ENCODE measurements at regions not wholly inside any gene's neighbourhood (a gene's known extent, or its start where the extent isn't known, plus 50 kb on each side); places are given as distances from the start of the nearest gene placed in this dataset.

GRCh38 chr17:77410470-77410869 lies 269.7 kb downstream of the SEC14L1 start (continued):
- no peak for TF ChIP-seq PRDM15 (CRISPR knock-in tag; IDR thresholded peaks at IDR 0.05)
- TF ChIP-seq ZSCAN18 (CRISPR knock-in tag; IDR thresholded peaks at IDR 0.05): no peak
- no peak for TF ChIP-seq CDX4 (CRISPR knock-in tag; IDR thresholded peaks at IDR 0.05; ENCODE audit: borderline replicate concordance)
- TF ChIP-seq E2F4 (CRISPR knock-in tag; IDR thresholded peaks at IDR 0.05; ENCODE audit: borderline replicate concordance, low read depth): no peak
- no peak for TF ChIP-seq ERG (CRISPR knock-in tag; IDR thresholded peaks at IDR 0.05)
- no peak for TF ChIP-seq ZMAT4 (CRISPR knock-in tag; IDR thresholded peaks at IDR 0.05)

- 0 out of 2 replicates have a peak, but pooled peaks cover 2% of the 10 kb centered on the region for H3K36me3 Mint-ChIP-seq
- CTCF ChIA-PET: interaction anchor here (0.6 to 2.7 kb wide), 5 partner anchors 13 to 219 kb away, joined by 3 to 13 read pairs (median 6); no protein-coding TSS in a partner anchor
- DNase-seq (ENCODE audit: low spot score) (no peak), ATAC-seq (no peak)
- POLR2A ChIA-PET: no interaction called here
- TF ChIP-seq TCF7 (CRISPR knock-in tag; IDR thresholded peaks at IDR 0.05; ENCODE audit: low read depth) (no peak), ESRRA (CRISPR knock-in tag; IDR thresholded peaks at IDR 0.05; ENCODE audit: borderline replicate concordance) (no peak), ZNF396 (CRISPR knock-in tag; IDR thresholded peaks at IDR 0.05; ENCODE audit: borderline replicate concordance) (no peak), OVOL2 (CRISPR knock-in tag; IDR thresholded peaks at IDR 0.05; ENCODE audit: borderline replicate concordance) (no peak), JUN (CRISPR knock-in tag; IDR thresholded peaks at IDR 0.05) (no peak), ZNF121 (CRISPR knock-in tag; IDR thresholded peaks at IDR 0.05) (no peak)
- no peaks in the 10 kb centered on the region for H3K27me3 Mint-ChIP-seq (ENCODE audit: low read depth)
- H3K9me3 Mint-ChIP-seq: no peaks in the 10 kb centered on the region
- H3K27ac Mint-ChIP-seq: no peak overlapping the region; the same call in 1 of the 2 replicates
- H3K4me1 Mint-ChIP-seq: peaks cover 29% of the 10 kb centered on the region
- no peak overlapping the region for H3K4me3 Mint-ChIP-seq
Observed at GRCh38 chr17:77414811-77415400, 274.1 kb downstream of the SEC14L1 start.

GRCh38 chr17:77416105-77416713 lies 275.4 kb downstream of the SEC14L1 start:
- ChIA-PET CTCF (interaction anchor here (0.7 to 2.7 kb wide), 4 partner anchors 13 to 85 kb away, joined by 4 to 13 read pairs (median 6); no protein-coding TSS in a partner anchor), POLR2A (interaction anchor here (0.5 kb wide), 1 partner anchor 164 kb away, joined by 4 read pairs; no protein-coding TSS in a partner anchor)
- peaks cover 42% of the 10 kb centered on the region for H3K4me1 Mint-ChIP-seq
- H3K27me3 Mint-ChIP-seq (ENCODE audit: low read depth): no peaks in the 10 kb centered on the region
- no peak for DNase-seq (ENCODE audit: low spot score)
- H3K9me3 Mint-ChIP-seq: no peaks in the 10 kb centered on the region
- H3K27ac Mint-ChIP-seq: 0 out of 2 replicates have a peak overlapping the region, but pooled peaks have one; percentile 23
- no peak for ATAC-seq
- H3K36me3 Mint-ChIP-seq: 0 out of 2 replicates have a peak, but pooled peaks cover 2% of the 10 kb centered on the region
- no peak overlapping the region for H3K4me3 Mint-ChIP-seq
- no peak for TF ChIP-seq ATF3 (CRISPR knock-in tag; conservative IDR thresholded peaks at IDR 0.05)
- no peak for TF ChIP-seq ZNF121 (CRISPR knock-in tag; IDR thresholded peaks at IDR 0.05)
- TF ChIP-seq NR3C1 (CRISPR knock-in tag; conservative IDR thresholded peaks at IDR 0.05; ENCODE audit: low read depth): no peak
- no peak for TF ChIP-seq ETV6 (CRISPR knock-in tag; IDR thresholded peaks at IDR 0.05)
- no peak for TF ChIP-seq E2F1 (CRISPR knock-in tag; IDR thresholded peaks at IDR 0.05)
- TF ChIP-seq ZBTB21 (CRISPR knock-in tag; IDR thresholded peaks at IDR 0.05; ENCODE audit: borderline replicate concordance): no peak
- TF ChIP-seq GTF2I (CRISPR knock-in tag; conservative IDR thresholded peaks at IDR 0.05): no peak

All from WTC11 (cell line).